ENCODE measurements at regions not wholly inside any gene's neighbourhood (a gene's known extent, or its start where the extent isn't known, plus 50 kb on each side); places are given as distances from the start of the nearest gene placed in this dataset.

DNA sequence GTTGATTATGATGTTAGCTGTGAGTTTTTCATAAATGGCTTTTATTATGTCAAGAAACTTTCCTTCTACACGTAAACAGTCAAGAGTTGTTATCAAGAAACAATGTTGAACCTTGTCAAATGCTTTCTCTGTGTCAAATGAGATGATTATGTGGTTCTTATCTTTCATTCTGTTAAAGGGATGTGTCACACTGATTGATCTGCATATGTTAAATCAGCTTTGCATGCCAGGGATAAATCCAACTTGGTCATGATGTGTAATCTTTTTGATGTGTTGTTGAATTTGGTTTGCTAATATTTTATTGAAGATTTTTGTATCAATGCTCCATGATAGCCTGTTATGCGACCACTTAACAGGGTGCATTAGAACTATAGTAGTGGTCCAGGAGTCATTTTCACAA, 107.3 kb downstream of the C1QL2 start:
- no peak for TF ChIP-seq POLR2A (IDR thresholded peaks at IDR 0.05)
- no peak for TF ChIP-seq POLR2AphosphoS5 (IDR thresholded peaks at IDR 0.05)
